CD4-positive, alpha-beta T cell treated with Interleukin-4 for 1 hour (primary cell): ENCODE measurements at regions not wholly inside any gene's neighbourhood (a gene's known extent, or its start where the extent isn't known, plus 50 kb on each side); places are given as distances from the start of the nearest gene placed in this dataset.

Experiments
- DNase-seq, 2 donors: peaks; one replicate each; pipeline ENCODE4 v3.0.0-alpha.2; 2020 to 2022

- DNase-seq, result no peak
These were observed 337.6 kb upstream of the OR4E1 start for GRCh38 chr14:22011253-22011642.

GRCh38 chr14:22010545-22011252, 337.1 kb upstream of the OR4E1 start:
- DNase-seq, result no peak

GRCh38 chr14:22008766-22009165, 335.1 kb upstream of the OR4E1 start:
- no peak for DNase-seq

- no peak for DNase-seq
These were observed 334.3 kb upstream of the OR4E1 start for GRCh38 chr14:22007784-22008412.

- DNase-seq, result no peak
These were observed 333.7 kb upstream of the OR4E1 start for GRCh38 chr14:22007363-22007762.

GRCh38 chr14:22003461-22003860, 329.8 kb upstream of the OR4E1 start:
- DNase-seq, result no peak

- peak; percentile 58 to 72 for DNase-seq
These were observed 329.3 kb upstream of the OR4E1 start for GRCh38 chr14:22002860-22003284.

- no peak for DNase-seq
These were observed 325.8 kb upstream of the OR4E1 start for GRCh38 chr14:21999402-21999801.

GRCh38 chr14:21997300-21997699, 323.7 kb upstream of the OR4E1 start:
- DNase-seq, result peak; percentile 48 to 65

GRCh38 chr14:21995332-21995731, 321.7 kb upstream of the OR4E1 start:
- DNase-seq, result no peak

GRCh38 chr14:21993837-21994236, 320.2 kb upstream of the OR4E1 start:
- DNase-seq, result no peak

GRCh38 chr14:21993070-21993469, 319.5 kb upstream of the OR4E1 start:
- no peak for DNase-seq

- DNase-seq, result no peak
These were observed 317.5 kb upstream of the OR4E1 start for GRCh38 chr14:21991130-21991529.

- peak in 1 of 2 donors; percentile 51 for DNase-seq
These were observed 316.5 kb upstream of the OR4E1 start for GRCh38 chr14:21990116-21990515.

- DNase-seq, result no peak
These were observed 315.5 kb upstream of the OR4E1 start for GRCh38 chr14:21989090-21989489.

- no peak for DNase-seq
These were observed 314.8 kb upstream of the OR4E1 start for GRCh38 chr14:21988413-21988812.

GRCh38 chr14:21987937-21988336, 314.3 kb upstream of the OR4E1 start:
- DNase-seq, result peak in 1 of 2 donors; percentile 45

- no peak for DNase-seq
These were observed 311.5 kb upstream of the OR4E1 start for GRCh38 chr14:21985081-21985480.

- DNase-seq, result no peak
These were observed 305.3 kb upstream of the OR4E1 start for GRCh38 chr14:21978999-21979314.

GRCh38 chr14:21978184-21978998, 304.8 kb upstream of the OR4E1 start:
- peak; percentile 66 to 71 for DNase-seq

- DNase-seq, result peak in 1 of 2 donors; percentile 48
These were observed 301.1 kb upstream of the OR4E1 start for GRCh38 chr14:21974741-21975140.

- DNase-seq, result peak; percentile 56 to 68
These were observed 291.4 kb upstream of the OR4E1 start for GRCh38 chr14:21965042-21965441.

GRCh38 chr14:21964180-21964579, 290.6 kb upstream of the OR4E1 start:
- no peak for DNase-seq

GRCh38 chr14:21960636-21961035, 287.0 kb upstream of the OR4E1 start:
- no peak for DNase-seq
